RWPE2 (cell line): ENCODE measurements at regions not wholly inside any gene's neighbourhood (a gene's known extent, or its start where the extent isn't known, plus 50 kb on each side); places are given as distances from the start of the nearest gene placed in this dataset.
"Not testable (repeated sequence)": the region's sequence is repeated elsewhere in the genome, so short reads cannot be mapped to it uniquely, and the experiment has no call there.

ENCODE experiments used
- ATAC-seq: fragments of 200-7000 bp; cut with Tn5 transposase; 3 replicates; pipeline ENCODE4 v1.9.1; 2021; ENCODE audit warnings: low read depth
- DNase-seq: peaks from one replicate; pipeline ENCODE4 v3.0.0-alpha.2; 2020; ENCODE audit warnings: low spot score
- H3K27ac ChIP-seq: fragments of 450-650 bp; 2 replicates; pipeline ENCODE4 v1.5.1; 2017; ENCODE audit warnings: mild to moderate bottlenecking; ENCODE audit not compliant: poor library complexity, severe bottlenecking
- H3K27me3 ChIP-seq: fragments of 250-450 bp; sonication (Bioruptor Pico); 2 replicates; pipeline ENCODE4 v1.5.1; 2021; ENCODE audit warnings: mild to moderate bottlenecking, moderate library complexity; ENCODE audit not compliant: insufficient read depth, poor library complexity, severe bottlenecking
- H3K36me3 ChIP-seq: fragments of 250-450 bp; sonication (Bioruptor Pico); 2 replicates; pipeline ENCODE4 v1.5.1; 2020; ENCODE audit warnings: low read depth, mild to moderate bottlenecking, moderate library complexity
- H3K4me1 ChIP-seq: fragments of 250-450 bp; sonication (Bioruptor Pico); 2 replicates; pipeline ENCODE4 v1.5.1; 2021; ENCODE audit warnings: mild to moderate bottlenecking, moderate library complexity; ENCODE audit not compliant: insufficient read depth, poor library complexity, severe bottlenecking
- H3K4me3 ChIP-seq: fragments of 250-450 bp; sonication (Bioruptor Pico); 2 replicates; pipeline ENCODE4 v1.5.1; 2021; ENCODE audit warnings: mild to moderate bottlenecking, moderate library complexity; ENCODE audit not compliant: severe bottlenecking
- H3K9me3 ChIP-seq: fragments of 250-450 bp; sonication (Bioruptor Pico); 2 replicates; pipeline ENCODE4 v1.5.1; 2021; ENCODE audit warnings: mild to moderate bottlenecking, moderate library complexity; ENCODE audit not compliant: severe bottlenecking
- CTCF ChIP-seq: fragments of 450-650 bp; IDR thresholded peaks from one replicate; pipeline ENCODE4 v1.5.1; 2017; ENCODE audit warnings: mild to moderate bottlenecking, moderate library complexity; ENCODE audit not compliant: poor library complexity, severe bottlenecking

DNA sequence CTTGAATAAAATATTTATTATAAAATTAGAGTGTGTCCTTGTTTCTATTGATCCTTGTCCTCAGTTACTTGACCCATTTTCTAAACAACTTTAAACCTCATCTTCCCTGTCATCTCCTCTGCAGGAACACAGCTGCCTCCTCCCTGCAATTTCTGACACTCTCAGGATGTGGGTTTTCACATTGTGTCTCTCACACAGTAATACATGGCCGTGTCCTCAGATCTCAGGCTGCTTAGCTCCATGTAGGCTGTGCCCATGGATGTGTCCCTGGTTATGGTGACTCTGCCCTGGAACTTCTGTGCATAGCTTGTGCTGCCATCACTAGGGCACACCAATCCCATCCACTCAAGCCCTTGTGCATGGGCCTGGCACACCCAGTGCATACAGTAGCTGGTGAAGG is 577.1 kb downstream of the GOLGA6L6 start:
- DNase-seq, H3K36me3 ChIP-seq, H3K4me3 ChIP-seq, H3K4me1 ChIP-seq, H3K9me3 ChIP-seq, H3K27me3 ChIP-seq, ATAC-seq, H3K27ac ChIP-seq: not testable (repeated sequence)

- ATAC-seq (no peak), DNase-seq (no peak)
- H3K27ac ChIP-seq: no peak overlapping the region
- TF ChIP-seq CTCF: no peak
- H3K9me3 ChIP-seq: no peaks in the 10 kb centered on the region
- H3K36me3 ChIP-seq: no peaks in the 10 kb centered on the region
- H3K27me3 ChIP-seq: no peaks in the 10 kb centered on the region
- no peaks in the 10 kb centered on the region for H3K4me1 ChIP-seq
- no peak overlapping the region for H3K4me3 ChIP-seq
Measured at GRCh38 chr15:19956124-19956796, 585.3 kb downstream of the GOLGA6L6 start.

DNA sequence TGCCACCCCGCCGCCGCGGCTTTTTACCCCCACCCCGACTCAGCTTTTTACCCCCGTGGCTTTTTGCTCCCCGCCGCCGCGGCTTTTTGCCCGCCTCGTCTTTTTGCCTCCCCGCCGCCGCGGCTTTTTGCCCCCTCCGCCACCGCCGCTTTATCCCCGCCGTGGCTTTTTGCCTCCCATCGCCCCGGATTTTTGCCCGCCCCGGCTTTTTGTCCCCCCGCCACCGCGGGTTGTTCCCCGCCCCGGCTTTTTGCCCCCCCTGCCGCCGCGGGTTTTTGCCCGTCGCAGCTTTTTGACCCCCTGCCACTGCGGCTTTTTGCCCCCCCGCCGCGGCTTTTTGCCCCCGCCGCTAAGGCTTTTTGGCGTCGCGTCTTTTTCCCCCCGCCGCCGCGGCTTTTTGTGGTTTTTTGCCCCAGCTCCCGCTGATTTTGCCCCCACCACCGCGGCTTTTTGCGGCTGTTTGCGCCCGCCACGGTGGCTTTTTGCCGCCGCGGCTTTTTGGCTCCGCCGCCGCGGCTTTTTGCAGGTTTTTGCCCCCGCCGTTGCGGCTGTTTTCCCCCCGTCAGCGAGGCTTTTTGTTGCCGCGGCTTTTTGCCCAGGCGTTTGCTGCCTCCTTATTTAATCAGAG is 597.2 kb downstream of the GOLGA6L6 start:
- Histone ChIP-seq H3K4me3 (no peak overlapping the region), H3K36me3 (no peaks in the 10 kb centered on the region), H3K9me3 (no peaks in the 10 kb centered on the region), H3K4me1 (no peaks in the 10 kb centered on the region), H3K27ac (no peak overlapping the region), H3K27me3 (peaks cover 53% of the 10 kb centered on the region)
- no peak for ATAC-seq
- TF ChIP-seq CTCF: no peak
- DNase-seq: no peak

GRCh38 chr15:19943515-19943914 is 598.1 kb downstream of the GOLGA6L6 start:
- Histone ChIP-seq H3K9me3 (no peaks in the 10 kb centered on the region), H3K4me3 (no peak overlapping the region), H3K4me1 (no peaks in the 10 kb centered on the region), H3K27ac (no peak overlapping the region), H3K27me3 (peaks cover 55% of the 10 kb centered on the region), H3K36me3 (no peaks in the 10 kb centered on the region)
- no peak for DNase-seq
- ATAC-seq: no peak
- no peak for TF ChIP-seq CTCF

- not testable (repeated sequence) for H3K27me3 ChIP-seq, DNase-seq, H3K4me1 ChIP-seq, H3K9me3 ChIP-seq, H3K36me3 ChIP-seq, ATAC-seq, H3K27ac ChIP-seq, H3K4me3 ChIP-seq
Measured at GRCh38 chr15:19903281-19903680, 638.3 kb downstream of the GOLGA6L6 start.

- not testable (repeated sequence) for ATAC-seq, H3K27me3 ChIP-seq, H3K27ac ChIP-seq, H3K9me3 ChIP-seq, H3K4me3 ChIP-seq, DNase-seq, H3K36me3 ChIP-seq, H3K4me1 ChIP-seq
Measured at GRCh38 chr15:19902388-19902787, 639.2 kb downstream of the GOLGA6L6 start.

- not testable (repeated sequence) for H3K27ac ChIP-seq, DNase-seq, ATAC-seq
Measured at GRCh38 chr15:19901414-19901813, 640.2 kb downstream of the GOLGA6L6 start.

More at GRCh38 chr15:19901414-19901813, 640.2 kb downstream of the GOLGA6L6 start:
- not testable (repeated sequence) for H3K4me3 ChIP-seq, H3K36me3 ChIP-seq, H3K9me3 ChIP-seq, H3K4me1 ChIP-seq
- peaks cover 11% of the 10 kb centered on the region for H3K27me3 ChIP-seq
